ENCODE measurements at regions not wholly inside any gene's neighbourhood (a gene's known extent, or its start where the extent isn't known, plus 50 kb on each side); places are given as distances from the start of the nearest gene placed in this dataset.

DNA sequence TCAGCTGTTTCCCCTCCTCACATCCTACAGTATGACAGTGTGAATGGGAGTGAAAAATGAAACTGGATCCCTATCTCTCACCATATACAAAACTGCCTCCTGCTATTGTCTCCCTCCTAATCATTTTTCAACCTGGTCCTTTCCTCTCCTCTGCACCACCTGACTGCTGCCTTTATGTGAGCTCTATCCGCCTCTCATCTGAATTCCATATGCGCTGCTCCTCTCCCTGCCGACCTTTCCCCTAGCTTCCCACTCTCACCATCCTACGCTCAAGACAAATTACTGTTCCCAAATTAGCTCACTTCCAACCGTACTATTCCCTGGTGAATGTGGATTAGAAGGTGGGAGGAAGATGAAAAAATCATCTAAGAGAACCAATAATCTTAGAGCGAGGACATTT, 148.4 kb upstream of the FBXL4 start:
- Histone ChIP-seq H3K9me1 (ENCODE audit: control insufficient read depth, insufficient read depth, low read length) (no peaks in the 10 kb centered on the region), H3K9ac (ENCODE audit: insufficient read depth in 1 of 2, low read depth in 2 of 2, low read length in 2 of 2) (no peak overlapping the region), H2AFZ (ENCODE audit: low read depth, low read length) (no peak overlapping the region), H3K4me2 (ENCODE audit: insufficient read depth, low read length) (no peak overlapping the region), H3K27ac (ENCODE audit: extremely low read depth, low read depth, low read length) (no peak overlapping the region), H3K79me2 (ENCODE audit: control insufficient read depth, insufficient read depth, low read length) (no peaks in the 10 kb centered on the region), H3K36me3 (ENCODE audit: control insufficient read depth, insufficient read depth, low read length) (no peaks in the 10 kb centered on the region), H3K27me3 (ENCODE audit: control insufficient read depth in 2 of 2, insufficient read depth in 2 of 2, low read length in 2 of 2) (peaks cover 0 to 15% of the 10 kb centered on the region in 2 experiments; a peak in 2 of 5 replicates), H3K4me1 (replicated peaks in 1 of 2; ENCODE audit: control insufficient read depth in 2 of 2, insufficient read depth in 2 of 2, low read length in 2 of 2) (no peaks in the 10 kb centered on the region), H4K20me1 (replicated peaks; ENCODE audit: control insufficient read depth, insufficient read depth, low read length) (no peaks in the 10 kb centered on the region), H3K4me3 (no peak overlapping the region), H3K9me3 (replicated peaks; ENCODE audit: control insufficient read depth, insufficient read depth, low read depth, low read length) (no peaks in the 10 kb centered on the region)
- intact Hi-C loops (cut with micrococcal nuclease) (no loop called here), in situ Hi-C loops (cut with MboI) (no loop called here)
- POLR2A ChIA-PET, result no interaction called here
- no peak for DNase-seq (ENCODE audit: extremely low read depth in 1 of 4, low spot score in 3 of 4)
- CTCF ChIA-PET (ENCODE audit: low intra/inter-chr PET ratio), result no interaction called here
- ATAC-seq, result no peak
- no peak for FAIRE-seq
- WGBS (ENCODE audit: insufficient coverage, low coverage, missing lambda C conversion rate), result 2% methylated on average over 6 of the region's 6 CpGs
- no TSS peak for BruUV-seq (replicated peaks)
- TF ChIP-seq KLF6 (CRISPR knock-in tag; IDR thresholded peaks at IDR 0.05; ENCODE audit: borderline replicate concordance) (no peak), ILF3 (IDR thresholded peaks at IDR 0.05; ENCODE audit: borderline replicate concordance) (no peak), FOXJ3 (CRISPR knock-in tag; IDR thresholded peaks at IDR 0.05) (no peak), ZFX (CRISPR knock-in tag; IDR thresholded peaks at IDR 0.05) (no peak), LARP7 (IDR thresholded peaks at IDR 0.05) (no peak), CEBPB (tag; IDR thresholded peaks at IDR 0.05) (no peak)
- TF ChIP-seq, protein P1, sequence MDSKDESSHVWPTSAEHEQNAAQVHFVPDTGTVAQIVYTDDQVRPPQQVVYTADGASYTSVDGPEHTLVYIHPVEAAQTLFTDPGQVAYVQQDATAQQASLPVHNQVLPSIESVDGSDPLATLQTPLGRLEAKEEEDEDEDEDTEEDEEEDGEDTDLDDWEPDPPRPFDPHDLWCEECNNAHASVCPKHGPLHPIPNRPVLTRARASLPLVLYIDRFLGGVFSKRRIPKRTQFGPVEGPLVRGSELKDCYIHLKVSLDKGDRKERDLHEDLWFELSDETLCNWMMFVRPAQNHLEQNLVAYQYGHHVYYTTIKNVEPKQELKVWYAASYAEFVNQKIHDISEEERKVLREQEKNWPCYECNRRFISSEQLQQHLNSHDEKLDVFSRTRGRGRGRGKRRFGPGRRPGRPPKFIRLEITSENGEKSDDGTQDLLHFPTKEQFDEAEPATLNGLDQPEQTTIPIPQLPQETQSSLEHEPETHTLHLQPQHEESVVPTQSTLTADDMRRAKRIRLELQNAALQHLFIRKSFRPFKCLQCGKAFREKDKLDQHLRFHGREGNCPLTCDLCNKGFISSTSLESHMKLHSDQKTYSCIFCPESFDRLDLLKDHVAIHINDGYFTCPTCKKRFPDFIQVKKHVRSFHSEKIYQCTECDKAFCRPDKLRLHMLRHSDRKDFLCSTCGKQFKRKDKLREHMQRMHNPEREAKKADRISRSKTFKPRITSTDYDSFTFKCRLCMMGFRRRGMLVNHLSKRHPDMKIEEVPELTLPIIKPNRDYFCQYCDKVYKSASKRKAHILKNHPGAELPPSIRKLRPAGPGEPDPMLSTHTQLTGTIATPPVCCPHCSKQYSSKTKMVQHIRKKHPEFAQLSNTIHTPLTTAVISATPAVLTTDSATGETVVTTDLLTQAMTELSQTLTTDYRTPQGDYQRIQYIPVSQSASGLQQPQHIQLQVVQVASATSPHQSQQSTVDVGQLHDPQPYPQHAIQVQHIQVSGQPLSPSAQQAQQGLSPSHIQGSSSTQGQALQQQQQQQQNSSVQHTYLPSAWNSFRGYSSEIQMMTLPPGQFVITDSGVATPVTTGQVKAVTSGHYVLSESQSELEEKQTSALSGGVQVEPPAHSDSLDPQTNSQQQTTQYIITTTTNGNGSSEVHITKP (IDR thresholded peaks at IDR 0.05; ENCODE audit: partially characterized antibody), result no peak
- TF ChIP-seq, protein P2, sequence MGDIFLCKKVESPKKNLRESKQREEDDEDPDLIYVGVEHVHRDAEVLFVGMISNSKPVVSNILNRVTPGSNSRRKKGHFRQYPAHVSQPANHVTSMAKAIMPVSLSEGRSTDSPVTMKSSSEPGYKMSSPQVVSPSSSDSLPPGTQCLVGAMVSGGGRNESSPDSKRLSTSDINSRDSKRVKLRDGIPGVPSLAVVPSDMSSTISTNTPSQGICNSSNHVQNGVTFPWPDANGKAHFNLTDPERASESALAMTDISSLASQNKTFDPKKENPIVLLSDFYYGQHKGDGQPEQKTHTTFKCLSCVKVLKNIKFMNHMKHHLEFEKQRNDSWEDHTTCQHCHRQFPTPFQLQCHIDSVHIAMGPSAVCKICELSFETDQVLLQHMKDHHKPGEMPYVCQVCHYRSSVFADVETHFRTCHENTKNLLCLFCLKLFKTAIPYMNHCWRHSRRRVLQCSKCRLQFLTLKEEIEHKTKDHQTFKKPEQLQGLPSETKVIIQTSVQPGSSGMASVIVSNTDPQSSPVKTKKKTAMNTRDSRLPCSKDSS (IDR thresholded peaks at IDR 0.05; ENCODE audit: low read depth, partially characterized antibody), result no peak
- TF ChIP-seq, protein P3, sequence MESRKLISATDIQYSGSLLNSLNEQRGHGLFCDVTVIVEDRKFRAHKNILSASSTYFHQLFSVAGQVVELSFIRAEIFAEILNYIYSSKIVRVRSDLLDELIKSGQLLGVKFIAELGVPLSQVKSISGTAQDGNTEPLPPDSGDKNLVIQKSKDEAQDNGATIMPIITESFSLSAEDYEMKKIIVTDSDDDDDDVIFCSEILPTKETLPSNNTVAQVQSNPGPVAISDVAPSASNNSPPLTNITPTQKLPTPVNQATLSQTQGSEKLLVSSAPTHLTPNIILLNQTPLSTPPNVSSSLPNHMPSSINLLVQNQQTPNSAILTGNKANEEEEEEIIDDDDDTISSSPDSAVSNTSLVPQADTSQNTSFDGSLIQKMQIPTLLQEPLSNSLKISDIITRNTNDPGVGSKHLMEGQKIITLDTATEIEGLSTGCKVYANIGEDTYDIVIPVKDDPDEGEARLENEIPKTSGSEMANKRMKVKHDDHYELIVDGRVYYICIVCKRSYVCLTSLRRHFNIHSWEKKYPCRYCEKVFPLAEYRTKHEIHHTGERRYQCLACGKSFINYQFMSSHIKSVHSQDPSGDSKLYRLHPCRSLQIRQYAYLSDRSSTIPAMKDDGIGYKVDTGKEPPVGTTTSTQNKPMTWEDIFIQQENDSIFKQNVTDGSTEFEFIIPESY (CRISPR knock-in tag; IDR thresholded peaks at IDR 0.05), result no peak
- TF ChIP-seq, protein P4, sequence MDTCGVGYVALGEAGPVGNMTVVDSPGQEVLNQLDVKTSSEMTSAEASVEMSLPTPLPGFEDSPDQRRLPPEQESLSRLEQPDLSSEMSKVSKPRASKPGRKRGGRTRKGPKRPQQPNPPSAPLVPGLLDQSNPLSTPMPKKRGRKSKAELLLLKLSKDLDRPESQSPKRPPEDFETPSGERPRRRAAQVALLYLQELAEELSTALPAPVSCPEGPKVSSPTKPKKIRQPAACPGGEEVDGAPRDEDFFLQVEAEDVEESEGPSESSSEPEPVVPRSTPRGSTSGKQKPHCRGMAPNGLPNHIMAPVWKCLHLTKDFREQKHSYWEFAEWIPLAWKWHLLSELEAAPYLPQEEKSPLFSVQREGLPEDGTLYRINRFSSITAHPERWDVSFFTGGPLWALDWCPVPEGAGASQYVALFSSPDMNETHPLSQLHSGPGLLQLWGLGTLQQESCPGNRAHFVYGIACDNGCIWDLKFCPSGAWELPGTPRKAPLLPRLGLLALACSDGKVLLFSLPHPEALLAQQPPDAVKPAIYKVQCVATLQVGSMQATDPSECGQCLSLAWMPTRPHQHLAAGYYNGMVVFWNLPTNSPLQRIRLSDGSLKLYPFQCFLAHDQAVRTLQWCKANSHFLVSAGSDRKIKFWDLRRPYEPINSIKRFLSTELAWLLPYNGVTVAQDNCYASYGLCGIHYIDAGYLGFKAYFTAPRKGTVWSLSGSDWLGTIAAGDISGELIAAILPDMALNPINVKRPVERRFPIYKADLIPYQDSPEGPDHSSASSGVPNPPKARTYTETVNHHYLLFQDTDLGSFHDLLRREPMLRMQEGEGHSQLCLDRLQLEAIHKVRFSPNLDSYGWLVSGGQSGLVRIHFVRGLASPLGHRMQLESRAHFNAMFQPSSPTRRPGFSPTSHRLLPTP (IDR thresholded peaks at IDR 0.05; ENCODE audit: borderline replicate concordance, extremely low read depth, insufficient read length), result no peak
- TF ChIP-seq, protein P5, sequence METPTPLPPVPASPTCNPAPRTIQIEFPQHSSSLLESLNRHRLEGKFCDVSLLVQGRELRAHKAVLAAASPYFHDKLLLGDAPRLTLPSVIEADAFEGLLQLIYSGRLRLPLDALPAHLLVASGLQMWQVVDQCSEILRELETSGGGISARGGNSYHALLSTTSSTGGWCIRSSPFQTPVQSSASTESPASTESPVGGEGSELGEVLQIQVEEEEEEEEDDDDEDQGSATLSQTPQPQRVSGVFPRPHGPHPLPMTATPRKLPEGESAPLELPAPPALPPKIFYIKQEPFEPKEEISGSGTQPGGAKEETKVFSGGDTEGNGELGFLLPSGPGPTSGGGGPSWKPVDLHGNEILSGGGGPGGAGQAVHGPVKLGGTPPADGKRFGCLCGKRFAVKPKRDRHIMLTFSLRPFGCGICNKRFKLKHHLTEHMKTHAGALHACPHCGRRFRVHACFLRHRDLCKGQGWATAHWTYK (CRISPR knock-in tag; IDR thresholded peaks at IDR 0.05), result no peak

Measured in K562 (cell line).